ENCODE measurements at regions not wholly inside any gene's neighbourhood (a gene's known extent, or its start where the extent isn't known, plus 50 kb on each side); places are given as distances from the start of the nearest gene placed in this dataset.
"Not testable (repeated sequence)": the region's sequence is repeated elsewhere in the genome, so short reads cannot be mapped to it uniquely, and the experiment has no call there.

GRCh38 chr6:154602708-154603107 lies 92.2 kb upstream of the CNKSR3 start:
- DNase-seq = no peak

GRCh38 chr6:154604119-154604518 lies 93.6 kb upstream of the CNKSR3 start:
- no peak for DNase-seq

- peak; percentile 6 to 46 for DNase-seq
Observed at GRCh38 chr6:154605178-154605881, 94.8 kb upstream of the CNKSR3 start.

- DNase-seq = peak in 1 of 2 donors; percentile 27
Observed at GRCh38 chr6:154605882-154606370, 95.4 kb upstream of the CNKSR3 start.

GRCh38 chr6:154606457-154606856 lies 96.0 kb upstream of the CNKSR3 start:
- peak; percentile 85 to 95 for DNase-seq

GRCh38 chr6:154606860-154607259 lies 96.4 kb upstream of the CNKSR3 start:
- DNase-seq = no peak

- DNase-seq = no peak
Observed at GRCh38 chr6:154611241-154611640, 100.8 kb upstream of the CNKSR3 start.

GRCh38 chr6:154611847-154612246 lies 101.4 kb upstream of the CNKSR3 start:
- no peak for DNase-seq

GRCh38 chr6:154613137-154613676 lies 102.7 kb upstream of the CNKSR3 start:
- no peak for DNase-seq

- no peak for DNase-seq
Observed at GRCh38 chr6:154614101-154614500, 103.6 kb upstream of the CNKSR3 start.

- no peak for DNase-seq
Observed at GRCh38 chr6:154614641-154615040, 104.2 kb upstream of the CNKSR3 start.

- DNase-seq = no peak
Observed at GRCh38 chr6:154615483-154616025, 105.1 kb upstream of the CNKSR3 start.

- DNase-seq = no peak
Observed at GRCh38 chr6:154617175-154617574, 106.7 kb upstream of the CNKSR3 start.

- DNase-seq = no peak
Observed at GRCh38 chr6:154619146-154619545, 108.7 kb upstream of the CNKSR3 start.

GRCh38 chr6:154621686-154622085 lies 111.2 kb upstream of the CNKSR3 start:
- DNase-seq = no peak

GRCh38 chr6:154622618-154623336 lies 110.4 kb upstream of the SCAF8 start:
- no peak for DNase-seq

GRCh38 chr6:154623391-154623790 lies 109.8 kb upstream of the SCAF8 start:
- DNase-seq = no peak

GRCh38 chr6:154624038-154624599 lies 109.1 kb upstream of the SCAF8 start:
- DNase-seq = no peak

- DNase-seq = not testable (repeated sequence)
Observed at GRCh38 chr6:154624727-154625126, 108.5 kb upstream of the SCAF8 start.

GRCh38 chr6:154625721-154626120 lies 107.5 kb upstream of the SCAF8 start:
- no peak for DNase-seq

GRCh38 chr6:154629127-154629526 lies 104.1 kb upstream of the SCAF8 start:
- DNase-seq = no peak

- no peak for DNase-seq
Observed at GRCh38 chr6:154632119-154632518, 101.1 kb upstream of the SCAF8 start.

GRCh38 chr6:154637392-154637791 lies 95.8 kb upstream of the SCAF8 start:
- no peak for DNase-seq

Data from stimulated activated CD4-positive, alpha-beta T cell treated with anti-CD3 and anti-CD28 coated beads, Interleukin-2, amount 100 ng/mL, for 24 hours (primary cell).